ENCODE measurements at regions not wholly inside any gene's neighbourhood (a gene's known extent, or its start where the extent isn't known, plus 50 kb on each side); places are given as distances from the start of the nearest gene placed in this dataset.
"Not testable (repeated sequence)": the region's sequence is repeated elsewhere in the genome, so short reads cannot be mapped to it uniquely, and the experiment has no call there.

GRCh38 chrX:482702-483203 lies 96.0 kb upstream of the PPP2R3B start:
- H3K4me3 ChIP-seq (replicated peaks; ENCODE audit: low read depth, low read length) = no peak overlapping the region
- DNase-seq (ENCODE audit: low read depth) = no peak
- TF ChIP-seq CTCF (IDR thresholded peaks at IDR 0.05; ENCODE audit: low read length, missing control alignments) = no peak

GRCh38 chrX:485368-485767 lies 98.7 kb upstream of the PPP2R3B start:
- TF ChIP-seq CTCF (IDR thresholded peaks at IDR 0.05; ENCODE audit: low read length, missing control alignments) = no peak
- DNase-seq (ENCODE audit: low read depth) = no peak
- no peak overlapping the region for H3K4me3 ChIP-seq (replicated peaks; ENCODE audit: low read depth, low read length)

- H3K4me3 ChIP-seq (replicated peaks; ENCODE audit: low read depth, low read length) = no peak overlapping the region
- DNase-seq (ENCODE audit: low read depth) = no peak
- no peak for TF ChIP-seq CTCF (IDR thresholded peaks at IDR 0.05; ENCODE audit: low read length, missing control alignments)
Observed at GRCh38 chrX:486325-486724, 99.6 kb upstream of the PPP2R3B start.

- TF ChIP-seq CTCF (IDR thresholded peaks at IDR 0.05; ENCODE audit: low read length, missing control alignments) = no peak
- no peak overlapping the region for H3K4me3 ChIP-seq (replicated peaks; ENCODE audit: low read depth, low read length)
- no peak for DNase-seq (ENCODE audit: low read depth)
Observed at GRCh38 chrX:487836-488235, 101.1 kb upstream of the PPP2R3B start.

- TF ChIP-seq CTCF (IDR thresholded peaks at IDR 0.05; ENCODE audit: low read length, missing control alignments) = no peak
- no peak overlapping the region for H3K4me3 ChIP-seq (replicated peaks; ENCODE audit: low read depth, low read length)
- DNase-seq (ENCODE audit: low read depth) = no peak
Observed at GRCh38 chrX:489820-490219, 103.1 kb upstream of the PPP2R3B start.

GRCh38 chrX:497186-498014 lies 110.7 kb upstream of the PPP2R3B start:
- TF ChIP-seq CTCF (IDR thresholded peaks at IDR 0.05; ENCODE audit: low read length, missing control alignments) = no peak
- no peak overlapping the region for H3K4me3 ChIP-seq (replicated peaks; ENCODE audit: low read depth, low read length)
- no peak for DNase-seq (ENCODE audit: low read depth)

- not testable (repeated sequence) for DNase-seq (ENCODE audit: low read depth); H3K4me3 ChIP-seq (replicated peaks; ENCODE audit: low read depth, low read length)
Observed at GRCh38 chrX:498901-499300, 112.2 kb upstream of the PPP2R3B start.
